Jurkat, Clone E6-1 (cell line): ENCODE measurements at regions not wholly inside any gene's neighbourhood (a gene's known extent, or its start where the extent isn't known, plus 50 kb on each side); places are given as distances from the start of the nearest gene placed in this dataset.
"Not testable (repeated sequence)": the region's sequence is repeated elsewhere in the genome, so short reads cannot be mapped to it uniquely, and the experiment has no call there.

Experiments
- DNase-seq: peaks from one replicate; pipeline ENCODE4 v3.0.0-alpha.2; 2011; ENCODE audit warnings: low read depth, low spot score
- H3K4me3 ChIP-seq: 2 replicates; pipeline ENCODE4 v1.5.1; 2011; ENCODE audit warnings: mild to moderate bottlenecking, low read length, control low read depth, moderate library complexity

DNA sequence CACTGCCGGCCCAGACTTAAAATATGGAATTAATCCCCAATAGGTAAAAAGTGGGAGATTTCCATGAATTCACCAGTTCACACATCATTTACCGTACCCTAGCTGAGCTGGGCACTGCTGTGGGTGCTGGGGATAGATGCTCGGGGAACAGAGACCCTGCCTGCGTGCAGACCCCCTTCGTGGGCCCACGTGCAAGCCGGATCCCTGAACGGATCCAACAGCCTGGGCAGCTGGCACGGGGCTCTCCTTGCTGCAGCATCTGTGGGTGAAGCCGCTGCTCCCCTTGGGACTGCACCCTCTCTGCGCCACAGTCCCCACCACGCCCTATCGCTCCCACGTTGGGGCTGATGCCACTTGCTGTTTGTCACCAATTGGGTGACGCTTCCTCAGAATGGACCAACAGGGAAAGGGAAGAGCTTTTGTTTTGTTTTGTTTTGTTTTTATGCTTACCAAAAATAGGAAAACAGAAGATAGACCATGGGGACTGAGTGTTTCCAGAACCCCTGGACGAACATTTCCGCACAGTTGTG lies 279.7 kb upstream of the SFSWAP start:
- DNase-seq, H3K4me3 ChIP-seq: not testable (repeated sequence)

DNA sequence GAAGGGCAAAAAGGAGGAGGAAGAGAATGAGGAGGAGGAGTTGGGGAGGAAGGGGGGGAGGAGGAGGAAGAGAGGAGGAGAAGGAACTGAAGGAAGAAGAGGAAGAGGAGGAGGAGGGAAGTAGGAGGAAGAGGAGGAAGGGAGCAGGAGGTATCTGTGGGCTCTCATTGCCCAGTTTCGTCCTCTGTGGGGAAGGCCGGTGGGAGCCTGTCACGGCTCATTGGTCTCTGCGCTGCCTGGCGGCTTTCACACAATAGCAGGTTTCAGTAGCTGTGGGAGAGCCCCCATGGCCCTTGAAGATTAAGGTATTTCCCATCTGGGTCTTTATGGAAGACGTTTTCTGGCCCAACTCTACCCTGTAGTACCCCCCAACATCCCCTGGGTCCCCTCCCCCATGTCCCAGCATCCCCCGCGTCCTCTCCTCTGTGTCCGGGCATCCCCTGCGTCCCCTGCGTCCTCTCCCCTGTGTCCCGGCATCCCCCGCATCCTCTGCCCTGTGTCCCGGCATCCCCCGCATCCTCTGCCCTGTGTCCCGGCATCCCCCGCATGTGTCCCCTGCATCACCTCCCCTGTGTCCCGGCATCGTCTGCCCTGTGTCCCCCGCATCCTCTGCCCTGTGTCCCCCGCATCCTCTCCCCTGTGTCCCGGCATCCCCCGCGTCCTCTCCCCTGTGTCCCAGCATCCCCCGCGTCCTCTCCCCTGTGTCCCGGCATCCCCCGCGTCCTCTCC lies 278.2 kb upstream of the SFSWAP start:
- no peak for DNase-seq
- H3K4me3 ChIP-seq, result no peak overlapping the region

DNA sequence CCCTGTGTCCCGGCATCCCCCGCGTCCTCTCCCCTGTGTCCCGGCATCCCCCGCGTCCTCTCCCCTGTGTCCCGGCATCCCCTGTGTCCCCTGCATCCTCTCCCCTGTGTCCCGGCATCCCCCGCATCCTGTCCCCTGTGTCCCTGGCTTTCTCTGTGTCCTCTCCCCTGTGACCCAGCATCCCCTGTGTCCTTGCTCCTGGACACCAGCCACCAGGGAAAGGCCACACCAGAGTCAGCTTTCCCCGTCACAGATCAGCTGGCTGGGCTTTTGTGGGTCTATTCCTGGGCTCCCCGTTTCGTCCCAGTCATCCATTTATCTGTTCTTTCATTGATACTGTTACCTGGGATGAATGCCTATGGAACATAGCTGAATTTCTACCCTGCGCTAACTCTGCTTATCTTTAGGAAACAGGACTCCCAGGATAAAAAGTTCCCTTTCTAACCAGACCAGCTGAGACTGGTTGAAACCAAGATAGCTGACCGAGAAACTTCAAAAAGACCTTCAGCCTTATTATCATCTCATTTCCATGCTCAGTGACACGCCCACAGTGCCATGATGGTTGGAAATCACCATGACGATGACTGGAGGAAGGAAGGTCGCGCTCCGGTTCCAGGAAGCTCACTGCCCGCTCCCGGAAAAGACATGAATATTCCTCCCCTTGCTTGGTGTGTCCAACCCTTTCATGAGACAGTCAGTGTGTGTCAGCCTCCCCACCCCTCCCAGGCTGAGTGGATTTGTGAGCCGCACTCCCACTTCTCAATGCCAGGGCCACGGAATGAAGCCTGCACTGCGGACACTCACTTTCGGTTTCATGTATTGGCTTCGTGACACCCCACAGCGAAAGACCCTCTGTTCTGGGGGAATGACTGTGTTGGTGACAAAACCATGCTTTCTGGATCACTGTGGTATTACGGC lies 276.4 kb upstream of the SFSWAP start:
- DNase-seq, result no peak
- H3K4me3 ChIP-seq, result no peak overlapping the region

DNA sequence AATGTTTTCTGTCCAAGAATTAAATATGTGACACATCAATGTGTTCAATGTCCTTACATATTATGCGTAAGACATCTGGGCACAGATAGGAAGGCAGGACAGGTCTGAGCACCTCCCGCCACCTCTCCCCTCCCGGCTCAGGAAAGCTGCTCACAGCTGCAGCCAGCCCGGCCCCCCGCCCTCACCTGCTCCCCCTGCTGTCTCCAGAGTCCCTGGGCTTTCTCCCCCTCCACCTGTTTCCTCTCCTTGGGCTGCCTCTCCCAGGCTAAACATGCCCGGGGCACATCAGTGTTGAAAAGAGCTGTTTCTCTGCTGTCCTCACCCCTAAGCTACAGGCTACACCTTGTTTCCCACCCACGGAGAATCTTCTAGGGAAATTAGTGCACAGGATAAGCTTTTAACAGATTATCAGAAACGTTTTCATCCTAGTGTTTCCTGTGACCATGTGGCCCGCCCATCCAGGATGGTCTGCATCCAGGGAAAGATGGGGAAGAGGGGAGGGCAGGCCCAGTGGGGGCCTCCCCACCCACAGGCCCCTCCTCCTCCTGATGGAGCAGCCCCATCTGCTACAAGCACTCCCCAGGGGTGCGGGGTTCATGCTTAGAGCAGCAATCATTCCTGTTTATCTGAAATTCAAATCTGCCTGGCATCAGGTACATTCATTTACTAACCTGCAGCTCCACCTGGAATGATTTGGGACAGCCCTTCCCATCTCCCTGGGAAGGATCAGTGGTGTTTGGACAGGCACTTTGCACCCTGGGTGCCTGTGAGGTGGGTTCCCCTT lies 273.8 kb upstream of the SFSWAP start:
- no peak for DNase-seq
- H3K4me3 ChIP-seq, result no peak overlapping the region

DNA sequence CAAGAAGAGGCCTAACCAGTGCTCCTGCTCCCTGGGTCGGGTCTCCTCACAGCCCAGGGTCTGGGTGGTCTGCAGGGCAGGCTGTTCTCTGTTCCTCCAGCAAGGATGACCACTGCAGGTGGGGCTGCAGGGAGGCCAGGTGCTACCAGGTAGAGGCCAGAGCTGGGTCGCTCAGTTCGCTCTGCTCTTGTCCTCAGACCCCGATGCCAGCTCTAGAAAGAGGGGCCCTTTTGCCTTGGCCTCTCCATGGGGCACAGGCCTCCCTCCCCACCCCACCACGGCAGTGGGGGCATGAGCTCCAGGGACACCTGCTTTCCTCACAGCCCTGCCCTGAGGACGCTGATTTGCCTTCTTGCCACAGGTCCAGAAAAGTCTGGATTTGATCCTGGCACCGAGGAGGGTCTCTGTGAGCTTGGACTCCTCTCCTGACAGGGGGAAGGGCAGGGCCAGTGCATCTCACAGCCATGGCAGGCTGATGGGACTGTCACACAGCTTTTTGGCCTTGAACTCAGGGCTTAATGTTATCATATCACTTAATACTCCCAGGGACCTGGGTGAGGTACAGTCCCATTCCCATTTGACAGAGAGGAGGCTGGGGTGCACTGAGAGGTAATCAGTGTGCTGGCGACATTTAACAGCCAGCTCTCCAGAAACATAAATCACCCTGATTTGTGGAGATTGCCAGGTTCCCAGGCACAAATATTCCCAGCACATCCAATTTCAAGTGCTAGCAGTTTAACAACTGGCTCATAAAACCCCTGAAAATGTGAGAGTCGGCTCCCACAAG lies 273.0 kb upstream of the SFSWAP start:
- H3K4me3 ChIP-seq, result no peak overlapping the region
- DNase-seq, result no peak

DNA sequence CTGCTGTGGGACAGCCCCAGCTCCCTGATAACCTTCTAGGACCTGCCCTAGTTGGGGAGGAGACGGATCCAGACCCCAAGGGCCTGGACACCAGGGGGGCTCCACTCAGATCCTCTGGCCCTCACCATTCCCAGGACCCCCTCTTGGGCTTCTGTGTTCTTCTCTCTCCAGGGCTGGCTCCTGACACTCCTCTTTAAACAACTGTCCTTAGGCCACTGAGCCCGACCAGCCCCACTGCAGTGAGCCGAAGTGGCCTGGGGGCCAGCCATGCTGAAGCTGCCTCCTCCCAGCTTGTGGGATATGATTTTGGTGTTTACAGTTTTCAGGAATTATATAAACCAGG lies 272.4 kb upstream of the SFSWAP start:
- DNase-seq, result not testable (repeated sequence)

DNA sequence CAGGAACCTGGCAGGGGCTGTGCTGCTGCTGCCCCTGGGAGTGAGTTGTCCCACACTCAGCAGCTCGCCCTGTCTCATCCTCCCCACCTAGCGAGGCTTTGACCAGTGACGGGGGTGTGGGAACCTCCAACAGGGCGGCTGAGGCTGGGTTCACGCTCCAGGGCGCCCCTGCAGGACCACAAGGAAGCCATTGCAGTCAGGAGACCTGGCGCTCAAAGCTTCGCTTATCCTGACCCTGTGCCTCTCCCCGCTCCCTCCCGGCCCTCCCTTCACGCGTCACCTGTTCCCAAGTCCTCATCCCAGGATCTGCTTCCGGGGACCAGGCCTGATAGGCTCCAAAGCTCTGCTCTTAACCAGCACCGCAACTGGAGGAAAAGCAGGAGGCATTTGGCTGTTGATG lies 272.0 kb upstream of the SFSWAP start:
- H3K4me3 ChIP-seq, result no peak overlapping the region
- DNase-seq, result no peak

More for the DNA sequence above, 272.4 kb upstream of the SFSWAP start:
- H3K4me3 ChIP-seq, result not testable (repeated sequence)

DNA sequence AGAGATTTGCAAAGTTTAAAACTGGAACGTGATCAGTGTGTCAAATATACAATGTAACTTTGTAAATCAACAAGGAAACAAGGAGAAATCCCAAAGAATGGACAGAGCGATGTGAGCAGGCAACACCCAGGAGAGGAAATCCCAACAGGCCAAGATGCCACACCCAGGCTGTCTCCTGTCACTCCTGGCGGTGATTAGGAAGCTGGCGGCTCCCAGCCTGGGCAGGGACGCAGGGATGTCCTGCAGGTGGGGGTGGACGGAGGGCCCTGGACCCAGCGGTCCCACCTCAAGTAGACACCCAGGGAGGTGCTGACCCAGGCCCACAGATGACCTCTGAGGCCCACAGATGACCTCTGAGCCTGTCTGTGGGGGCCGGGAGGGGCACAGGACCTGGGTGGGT lies 271.1 kb upstream of the SFSWAP start:
- not testable (repeated sequence) for H3K4me3 ChIP-seq, DNase-seq

DNA sequence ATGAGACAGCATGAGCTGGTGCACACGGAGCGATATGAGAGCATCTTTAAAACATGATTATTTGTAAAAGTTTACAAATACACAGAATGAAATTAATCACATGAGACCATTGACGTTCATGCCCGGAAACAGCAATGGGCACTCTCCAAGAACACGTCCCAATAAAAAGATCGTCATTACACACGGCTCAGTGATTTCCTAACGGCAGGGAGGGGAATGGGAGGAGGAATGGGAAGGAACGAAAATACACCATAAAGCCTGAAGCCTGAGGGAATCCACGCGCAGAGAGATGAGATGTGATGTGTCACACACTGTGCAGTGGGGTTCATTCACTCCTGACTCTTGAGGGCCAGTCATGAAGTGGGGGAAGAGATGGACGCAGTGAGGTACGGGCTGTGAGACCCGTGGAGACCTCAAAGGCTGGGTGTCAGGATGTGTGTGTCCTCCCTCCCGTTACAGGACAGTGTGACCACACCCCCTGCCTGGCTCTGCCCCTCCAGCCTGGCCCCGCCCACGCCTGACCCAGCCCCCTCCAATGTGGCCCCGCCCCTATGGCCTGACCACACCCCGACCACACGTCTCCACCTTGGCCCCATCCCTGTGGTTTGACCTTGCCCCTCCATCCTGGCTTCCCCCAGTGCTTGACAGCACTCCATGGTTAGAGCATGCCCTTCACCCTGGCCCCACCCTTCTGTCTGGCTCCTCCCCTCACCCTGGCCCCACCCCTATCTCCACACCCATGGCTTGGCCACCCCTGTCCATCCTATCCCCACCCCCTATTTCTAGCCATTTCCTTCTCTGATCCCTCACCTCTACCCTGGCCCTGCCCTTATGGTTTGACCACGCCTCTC lies 270.5 kb upstream of the SFSWAP start:
- DNase-seq, H3K4me3 ChIP-seq: not testable (repeated sequence)

DNA sequence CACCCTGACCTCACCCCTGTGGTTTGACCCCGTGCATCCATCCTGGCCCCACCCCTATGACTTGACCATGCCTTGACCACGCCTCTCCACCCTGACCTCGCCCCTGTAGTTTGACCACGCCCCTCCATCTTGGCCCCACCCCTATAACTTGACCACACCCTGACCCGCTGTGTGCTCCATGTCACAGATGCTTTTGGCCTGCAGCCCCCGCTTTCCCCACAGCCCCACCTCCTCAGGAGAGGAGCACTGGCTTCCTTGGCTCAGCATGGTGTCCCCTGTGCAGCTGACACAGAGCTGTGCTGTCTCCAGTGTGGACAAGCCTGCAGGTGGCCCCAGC lies 269.9 kb upstream of the SFSWAP start:
- H3K4me3 ChIP-seq, result no peak overlapping the region
- no peak for DNase-seq

DNA sequence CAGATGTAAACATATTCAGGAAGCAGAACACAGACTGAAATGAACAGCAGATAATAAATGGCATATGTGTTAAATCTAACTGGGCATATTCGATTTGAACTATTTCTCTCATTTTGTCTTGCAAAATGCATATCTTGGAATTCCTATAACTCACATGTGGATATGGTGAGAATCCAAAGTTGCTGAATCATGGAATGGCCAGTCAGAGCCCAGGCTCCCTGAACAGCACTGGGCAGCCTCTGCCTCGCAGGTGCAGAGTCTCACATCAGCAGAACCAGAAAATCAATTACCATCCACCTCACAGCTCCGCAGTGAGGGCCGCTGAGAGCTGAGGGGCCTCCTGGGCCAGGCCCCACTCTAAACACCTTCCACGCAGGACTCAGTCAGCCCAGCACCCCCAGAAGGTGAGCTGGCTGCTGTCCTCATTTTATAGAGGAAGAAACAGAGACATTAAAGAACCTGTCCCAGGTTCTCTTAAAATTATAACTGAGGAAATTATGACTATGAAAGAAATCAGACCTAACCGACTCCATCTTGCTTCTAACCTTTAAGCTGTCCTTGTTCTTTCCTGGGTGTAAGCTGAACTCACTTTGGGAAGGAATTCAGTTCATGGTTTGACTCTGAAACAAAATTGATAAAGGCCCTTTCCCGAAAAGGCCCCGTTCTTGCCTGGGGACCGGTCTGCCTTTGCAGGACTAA lies 269.1 kb upstream of the SFSWAP start:
- H3K4me3 ChIP-seq, result no peak overlapping the region
- no peak for DNase-seq

DNA sequence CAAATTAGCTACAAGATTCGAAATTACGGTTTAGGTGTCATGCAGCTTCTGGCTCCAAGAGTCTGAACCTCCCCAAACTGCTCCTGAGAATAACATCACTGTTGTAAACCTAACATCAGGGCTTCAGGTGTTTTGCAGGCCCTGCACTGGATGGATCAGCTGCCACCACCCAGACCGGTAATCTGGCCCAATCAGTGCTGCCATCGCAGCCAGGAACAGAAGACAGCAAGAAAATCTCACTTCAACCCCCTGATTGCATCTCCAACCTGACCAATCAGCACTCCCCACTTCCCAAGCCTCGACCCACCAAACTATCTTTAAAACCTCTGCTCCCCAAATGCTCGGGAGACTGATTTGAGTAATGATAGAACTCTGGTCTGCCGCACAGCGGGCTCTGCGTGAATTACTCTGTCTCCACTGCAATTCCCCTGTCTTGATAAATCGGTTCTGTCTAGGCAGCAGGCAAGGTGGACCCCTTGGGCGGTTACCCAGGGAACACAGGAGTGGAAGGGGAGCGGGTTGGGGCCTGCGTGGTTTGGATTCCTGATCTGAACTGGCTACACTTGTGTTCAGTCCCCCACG lies 268.5 kb upstream of the SFSWAP start:
- DNase-seq, result no peak
- no peak overlapping the region for H3K4me3 ChIP-seq

DNA sequence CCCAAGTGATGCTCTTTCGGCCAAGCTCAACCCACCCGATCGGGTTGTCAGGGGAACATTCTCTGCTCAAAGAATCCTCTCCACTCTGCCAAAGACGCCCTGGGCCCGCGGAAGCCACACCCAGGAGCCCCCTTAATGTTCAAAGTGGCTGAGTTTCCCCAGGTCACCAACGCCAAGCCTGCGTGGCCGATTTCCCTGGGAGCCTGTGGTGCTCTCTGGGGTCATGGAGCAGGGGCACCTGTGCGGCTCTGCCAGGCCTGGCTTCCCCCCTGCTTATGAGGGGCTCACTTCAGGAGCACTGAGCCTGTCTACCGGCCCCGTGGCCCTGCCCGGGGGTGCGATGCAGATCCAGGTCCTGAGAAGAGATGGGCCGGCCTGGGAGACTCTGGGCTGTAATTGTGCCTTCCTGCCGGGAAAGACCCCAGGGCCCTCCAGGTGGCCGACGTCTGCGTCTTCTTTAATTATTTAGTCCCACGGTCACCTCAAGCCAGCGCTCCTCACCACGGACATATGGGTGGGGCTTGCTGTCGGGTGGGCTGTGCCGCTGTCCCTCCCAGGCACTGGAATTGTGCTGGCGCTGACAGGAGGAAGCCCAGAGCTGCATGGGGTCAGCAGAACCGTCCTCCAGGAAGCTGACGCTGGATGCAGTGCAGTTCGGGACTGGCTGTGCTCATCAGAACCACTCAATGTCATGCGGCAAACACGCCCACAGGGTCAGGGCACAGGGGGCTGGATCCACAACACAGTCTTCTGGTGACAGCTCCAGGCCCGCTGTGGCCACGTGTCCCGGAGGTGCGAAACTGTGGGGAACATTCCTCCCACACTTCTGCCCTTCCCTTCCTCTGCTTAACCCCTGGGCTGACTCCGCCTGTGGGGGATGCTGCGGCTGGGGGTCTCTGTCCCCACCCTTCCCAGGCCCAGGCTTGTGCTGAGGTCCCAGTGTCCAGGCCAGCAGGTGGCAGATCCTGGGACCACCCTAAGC lies 267.6 kb upstream of the SFSWAP start:
- no peak for DNase-seq
- H3K4me3 ChIP-seq, result no peak overlapping the region

DNA sequence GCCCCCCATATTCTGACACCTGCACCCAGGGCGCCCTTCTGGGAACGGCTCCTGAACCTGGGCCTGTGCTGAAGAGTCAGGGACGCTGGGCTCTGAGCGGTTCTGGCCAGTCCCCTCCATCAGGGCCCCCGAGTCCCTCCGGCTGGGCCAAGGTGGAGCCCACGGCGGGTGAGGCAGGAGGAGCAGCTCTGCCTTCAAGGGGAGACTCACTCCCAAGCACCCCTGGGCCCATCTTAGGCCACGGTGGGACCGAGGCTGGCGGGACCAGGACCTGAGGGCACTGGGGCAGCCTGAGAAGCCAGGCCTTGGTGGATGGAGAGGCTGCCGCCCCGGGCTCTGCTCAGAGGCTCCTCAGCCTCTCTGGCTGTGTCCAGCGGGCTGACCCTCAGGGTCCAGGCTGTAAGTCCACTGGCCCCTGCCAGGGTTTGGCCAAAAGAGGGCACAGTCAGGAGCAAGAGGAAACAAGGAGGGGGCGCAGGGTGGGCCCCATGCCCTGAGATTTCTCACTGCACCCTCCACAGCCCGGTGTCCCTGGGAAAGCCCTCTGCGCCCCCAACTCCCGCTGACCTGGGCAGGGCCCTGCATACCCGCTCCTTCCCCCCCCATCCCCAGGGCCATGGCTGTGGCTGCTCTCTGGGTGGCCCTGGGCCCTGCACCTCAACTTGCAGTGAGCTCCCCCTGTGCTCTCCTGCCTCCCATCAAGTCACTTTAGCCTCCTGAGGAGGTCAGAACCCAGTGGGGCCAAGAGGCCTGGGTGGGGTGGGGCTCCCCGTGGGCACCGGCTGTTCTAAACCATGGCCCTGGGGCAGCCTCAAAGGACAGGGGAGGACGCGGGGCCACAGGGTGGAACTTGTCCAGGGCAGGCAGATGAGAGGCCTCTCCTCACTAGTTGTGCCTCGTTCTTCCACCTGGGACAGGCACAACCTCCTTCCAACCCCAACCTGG lies 266.4 kb upstream of the SFSWAP start:
- no peak overlapping the region for H3K4me3 ChIP-seq
- DNase-seq, result no peak

DNA sequence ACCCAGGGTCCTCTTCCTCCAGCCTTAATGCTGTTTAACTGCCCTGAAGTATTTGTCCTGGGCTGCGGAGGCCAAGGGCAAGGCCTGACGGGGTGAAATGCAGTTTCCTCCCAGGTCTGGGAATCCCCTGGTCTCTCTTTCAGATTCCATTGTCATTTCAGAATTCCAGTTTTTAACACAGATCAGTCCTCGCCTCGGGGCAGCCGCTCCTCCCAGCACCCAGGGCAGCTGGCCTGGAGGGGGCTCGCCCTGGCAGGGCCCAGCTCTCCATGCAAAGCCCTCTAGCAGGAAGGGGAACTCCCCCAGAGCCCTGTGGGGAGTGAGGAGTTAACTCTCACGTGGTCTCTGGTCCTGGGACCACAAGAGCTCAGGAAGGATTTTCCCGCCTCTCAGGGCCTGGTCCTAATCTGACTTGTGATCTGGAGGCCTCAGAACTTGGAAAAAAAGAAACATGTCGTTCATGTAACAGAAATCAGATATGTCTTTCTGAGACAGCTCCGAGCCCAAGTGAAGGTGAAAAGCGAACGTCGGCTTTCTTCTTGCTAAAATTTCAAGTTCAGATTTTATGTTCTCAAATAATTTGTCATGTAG lies 265.6 kb upstream of the SFSWAP start:
- H3K4me3 ChIP-seq, result no peak overlapping the region
- no peak for DNase-seq
